Erythroblast (primary cell): ENCODE measurements at regions not wholly inside any gene's neighbourhood (a gene's known extent, or its start where the extent isn't known, plus 50 kb on each side); places are given as distances from the start of the nearest gene placed in this dataset.

Experiments
- GATA1 ChIP-seq: IDR thresholded peaks from 2 replicates; pipeline ENCODE4 v1.6.1; 2011; ENCODE audit warnings: low read depth, mild to moderate bottlenecking, control low read depth, low read length, moderate library complexity
- POLR2A ChIP-seq: IDR thresholded peaks from 2 replicates; pipeline ENCODE4 v1.6.1; 2011; ENCODE audit warnings: mild to moderate bottlenecking, low read length

DNA sequence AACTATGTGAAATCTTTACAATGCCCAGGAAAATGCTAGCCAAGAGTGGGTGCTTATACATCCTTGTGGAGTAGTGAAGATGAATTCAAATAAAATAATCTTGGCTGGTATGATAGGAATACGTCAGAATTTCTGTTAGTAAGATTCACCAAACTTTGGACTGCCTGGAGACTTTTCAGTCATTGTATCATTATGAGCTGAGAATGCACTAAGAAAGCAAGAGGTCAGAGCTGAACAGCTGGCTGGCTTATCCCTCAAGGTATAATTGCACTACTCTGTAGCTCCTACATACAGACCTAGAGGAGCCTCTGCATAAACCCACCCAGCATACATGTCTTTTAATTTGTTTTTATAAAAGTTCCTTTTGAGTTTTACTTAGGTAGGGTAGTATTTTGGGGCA, 568.5 kb upstream of the RIOK2 start:
- TF ChIP-seq POLR2A (no peak), GATA1 (no peak)
